Lower leg skin (tissue), 3 donors: ENCODE measurements at regions not wholly inside any gene's neighbourhood (a gene's known extent, or its start where the extent isn't known, plus 50 kb on each side); places are given as distances from the start of the nearest gene placed in this dataset.

ENCODE experiments used
- CTCF ChIP-seq, 3 donors: fragments of 450-650 bp; IDR thresholded peaks; one replicate each; pipeline ENCODE4 v1.5.1; 2016; ENCODE audit warnings: antibody characterized with exemption in 3 of 3, mild to moderate bottlenecking in 3 of 3, moderate library complexity in 2 of 3
- POLR2A ChIP-seq, 2 donors: fragments of 450-650 bp; IDR thresholded peaks; one replicate each; pipeline ENCODE4 v1.6.1; 2016 to 2017; ENCODE audit warnings: antibody characterized with exemption in 2 of 2, mild to moderate bottlenecking in 1 of 2, moderate library complexity in 1 of 2

GRCh38 chr2:42847596-42848151, 55.3 kb upstream of the HAAO start:
- TF ChIP-seq CTCF (IDR thresholded peaks at IDR 0.05) = no peak
- no peak for TF ChIP-seq POLR2A (IDR thresholded peaks at IDR 0.05)
